NCI-H146 treated with DMSO at 0.1 percent for 48 hours (cell line): ENCODE measurements at regions not wholly inside any gene's neighbourhood (a gene's known extent, or its start where the extent isn't known, plus 50 kb on each side); places are given as distances from the start of the nearest gene placed in this dataset.
A peak's percentile ranks its signal among the peaks of the same experiment; 100 is the strongest.

Source experiments
- DNase-seq: peaks from one replicate; lab custom pipeline; 2025; ENCODE audit not compliant: unreplicated experiment; lab: John Stamatoyannopoulos, UW

DNA sequence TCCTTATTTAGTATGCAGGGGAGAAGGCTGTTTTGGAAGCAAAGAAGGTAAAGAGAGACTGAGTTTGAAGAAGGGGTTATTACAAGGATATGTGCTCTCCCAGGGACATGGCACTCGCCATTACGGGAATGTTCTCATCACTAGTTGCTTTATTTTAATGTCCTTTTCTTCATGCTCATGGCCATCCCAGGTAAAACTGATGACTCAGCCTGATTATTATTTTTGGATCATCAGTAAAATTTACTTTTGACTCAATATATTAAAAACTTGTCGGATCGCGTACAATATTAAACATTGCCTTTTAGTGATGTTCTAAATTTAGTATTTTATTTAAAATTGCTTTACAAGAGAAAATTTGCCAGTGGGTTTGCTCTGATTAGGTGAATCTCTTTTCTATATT, 414.7 kb downstream of the TLE4 start:
- DNase-seq = no peak

- no peak for DNase-seq
Measured at GRCh38 chr9:79985772-79986171, 414.0 kb downstream of the TLE4 start.

DNA sequence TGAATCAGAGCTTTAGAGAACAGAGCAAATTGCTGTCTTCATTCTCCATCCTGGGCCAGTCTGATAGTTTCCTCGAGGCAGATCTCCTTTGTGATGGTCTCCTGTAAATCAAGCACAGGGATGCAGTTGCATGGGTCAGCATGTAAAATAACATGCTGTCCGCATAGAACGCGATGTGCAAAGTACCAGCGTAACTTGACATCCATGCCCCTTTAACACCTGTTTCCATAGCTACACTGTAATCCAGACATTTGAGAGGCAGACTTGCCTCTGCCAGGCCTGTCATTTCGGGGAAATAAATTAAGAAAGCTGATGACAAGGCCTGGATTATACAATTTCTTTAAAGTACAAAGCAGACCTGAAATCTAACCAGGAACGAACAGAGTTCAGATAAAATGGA, 413.5 kb downstream of the TLE4 start:
- no peak for DNase-seq

- DNase-seq = no peak
Measured at GRCh38 chr9:79984429-79985067, 412.8 kb downstream of the TLE4 start.

DNA sequence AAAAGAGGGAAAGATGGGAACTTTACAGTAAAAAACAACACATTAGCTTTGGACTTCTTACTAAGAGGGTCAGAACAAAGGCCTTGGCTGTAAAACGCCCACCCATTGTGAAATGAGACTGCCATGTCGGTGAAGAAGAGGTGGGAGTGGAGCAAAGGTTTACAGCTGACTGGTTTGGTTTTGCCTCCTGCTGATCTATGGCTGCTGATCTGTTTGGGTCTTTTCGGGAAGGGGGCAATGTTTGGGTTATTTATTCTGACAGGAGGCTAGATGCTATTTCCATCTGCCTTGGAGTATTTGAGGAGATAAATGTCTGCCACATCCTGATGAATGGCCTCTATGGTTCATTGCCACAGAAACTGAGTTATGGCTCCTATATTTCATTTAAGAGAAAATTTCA, 408.7 kb downstream of the TLE4 start:
- no peak for DNase-seq

GRCh38 chr9:79977510-79978197, 405.9 kb downstream of the TLE4 start:
- DNase-seq = no peak

DNA sequence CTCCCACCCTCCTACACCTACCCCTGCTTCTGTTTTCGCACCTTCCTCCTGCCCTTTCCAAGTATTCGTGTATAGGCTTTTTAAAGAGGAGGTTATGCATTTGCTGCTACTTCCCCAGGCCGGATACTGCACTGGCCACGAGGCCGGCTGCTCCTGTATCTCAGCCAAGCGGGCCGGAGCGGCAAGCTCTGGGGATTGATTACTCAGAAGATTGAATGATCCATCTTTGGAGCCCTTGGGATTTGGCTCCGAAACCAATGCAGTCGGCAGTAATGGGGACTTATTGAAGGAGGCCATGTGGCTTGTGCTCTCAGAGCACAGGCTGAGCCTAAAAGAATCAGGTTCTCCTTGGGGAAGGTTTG, 405.3 kb downstream of the TLE4 start:
- DNase-seq = no peak

- peak; percentile 75 for DNase-seq
Measured at GRCh38 chr9:79976257-79977073, 404.7 kb downstream of the TLE4 start.

DNA sequence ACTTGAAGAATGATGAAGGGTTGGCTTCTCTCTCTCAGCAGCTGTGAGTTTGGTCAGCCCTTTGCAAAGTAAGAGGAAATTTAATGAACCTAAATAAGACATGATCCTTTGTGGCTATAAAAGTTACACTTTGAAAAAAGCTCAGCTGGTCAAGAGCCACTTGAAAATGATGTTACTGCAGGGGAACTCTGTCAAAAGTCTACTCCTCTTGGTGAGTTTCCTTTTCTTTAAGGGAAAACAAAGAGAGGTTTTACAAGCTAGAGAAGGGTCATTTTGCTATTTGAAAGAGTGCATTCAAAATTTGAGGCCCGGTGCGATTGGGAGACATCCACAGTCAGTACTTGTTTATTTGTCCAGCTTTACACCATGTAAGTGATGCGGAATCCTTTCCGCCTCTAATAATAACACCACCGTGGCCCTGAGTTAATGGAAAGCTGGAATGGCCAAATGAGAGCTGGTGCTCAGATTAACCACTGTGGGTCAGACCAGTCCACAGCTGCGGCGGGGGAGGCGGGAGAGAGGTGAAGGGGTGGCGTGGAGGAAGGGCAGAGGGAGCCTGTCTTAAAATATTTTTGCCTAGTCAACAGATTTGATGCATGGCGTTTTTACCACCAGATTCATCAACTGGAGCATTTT, 404.0 kb downstream of the TLE4 start:
- no peak for DNase-seq

- DNase-seq = no peak
Measured at GRCh38 chr9:79974806-79975422, 403.1 kb downstream of the TLE4 start.

GRCh38 chr9:79973627-79974026, 401.9 kb downstream of the TLE4 start:
- no peak for DNase-seq

DNA sequence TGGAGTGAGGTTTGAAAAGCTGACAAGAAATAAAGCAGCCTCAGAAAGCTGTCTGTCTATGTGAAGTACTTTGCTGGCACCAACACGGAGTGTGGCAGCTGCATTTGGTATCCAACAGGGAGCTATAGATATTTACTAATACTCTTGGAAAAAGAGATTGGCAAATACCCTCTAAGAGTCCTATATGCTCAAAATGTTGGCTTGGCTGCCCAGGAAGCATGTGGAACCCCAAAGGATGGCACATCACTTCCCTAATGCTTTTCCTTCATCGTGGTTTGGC, 398.3 kb downstream of the TLE4 start:
- no peak for DNase-seq

DNA sequence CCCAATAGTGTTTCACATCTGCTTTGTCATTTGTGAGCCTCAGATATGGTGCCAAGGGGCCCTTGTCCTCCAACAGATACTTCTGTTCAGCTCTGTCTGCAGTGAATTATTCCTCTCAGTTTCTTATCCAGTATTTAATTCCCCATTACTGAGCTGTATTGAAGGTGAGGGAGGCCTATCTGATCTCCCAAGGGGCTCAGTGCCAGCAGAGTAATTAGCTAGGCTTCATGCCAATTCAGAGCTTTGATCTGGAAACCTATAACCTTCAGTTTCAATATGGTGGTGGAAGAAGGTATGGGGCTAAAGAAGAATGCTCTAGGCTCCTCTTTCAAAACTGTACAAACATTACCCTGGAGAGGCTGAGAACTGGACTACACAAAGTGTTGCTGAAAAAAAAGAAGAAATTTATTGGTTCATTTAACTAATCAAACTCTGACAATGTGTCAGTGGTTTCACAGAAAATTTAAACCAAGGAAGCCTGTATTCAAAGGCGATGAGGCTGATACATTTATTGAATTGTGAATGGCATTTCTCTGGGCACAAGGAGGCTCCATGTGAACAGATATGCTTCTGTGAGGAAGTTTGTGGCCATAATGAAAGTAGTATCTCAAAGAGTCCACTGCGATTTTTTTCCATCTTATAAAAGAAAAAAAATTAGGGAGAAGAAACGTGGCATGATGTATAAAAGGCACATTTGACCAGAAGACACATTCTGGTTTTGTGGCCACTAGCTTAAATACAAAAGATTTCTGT, 397.8 kb downstream of the TLE4 start:
- DNase-seq = no peak

GRCh38 chr9:79968533-79968932, 396.8 kb downstream of the TLE4 start:
- no peak for DNase-seq

GRCh38 chr9:79962836-79963235, 391.1 kb downstream of the TLE4 start:
- no peak for DNase-seq

DNA sequence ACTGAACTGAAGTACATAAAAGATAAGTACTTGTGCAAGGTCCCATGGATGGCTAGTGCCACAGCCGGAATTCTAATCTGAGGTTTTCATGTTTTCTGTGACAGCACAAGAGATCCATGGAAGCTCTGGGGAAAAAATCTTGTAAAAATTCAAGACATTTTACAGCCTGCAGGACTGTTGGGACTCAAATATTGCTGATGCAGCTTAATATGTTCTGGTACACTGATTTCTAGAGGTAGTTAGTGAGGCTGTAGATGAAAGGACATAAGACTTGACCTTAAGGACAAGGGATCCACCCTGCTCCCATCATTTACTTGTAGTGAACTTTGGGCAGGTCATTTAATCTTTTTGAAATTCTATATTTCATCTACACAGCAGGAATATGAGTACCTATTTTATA, 390.4 kb downstream of the TLE4 start:
- no peak for DNase-seq

DNA sequence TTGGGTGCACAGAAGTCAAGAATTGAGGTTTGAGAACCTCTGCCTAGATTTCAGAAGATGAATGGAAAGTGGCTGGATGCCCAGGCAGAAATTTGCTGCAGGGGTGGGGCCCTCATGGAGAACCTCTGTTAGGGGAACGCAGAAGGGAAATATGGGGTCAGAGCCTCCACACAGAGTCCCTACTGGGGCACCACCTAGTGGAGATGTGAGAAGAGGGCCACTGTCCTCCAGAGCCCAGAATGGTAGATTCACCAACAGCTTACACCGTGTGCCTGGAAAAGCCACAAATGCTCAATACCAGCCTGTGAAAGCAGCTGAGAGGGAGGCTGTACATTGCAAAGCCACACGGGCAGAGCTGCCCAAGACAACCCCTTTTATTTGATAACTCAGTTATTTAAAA, 383.5 kb downstream of the TLE4 start:
- no peak for DNase-seq

- no peak for DNase-seq
Measured at GRCh38 chr9:79953908-79954307, 382.1 kb downstream of the TLE4 start.

DNA sequence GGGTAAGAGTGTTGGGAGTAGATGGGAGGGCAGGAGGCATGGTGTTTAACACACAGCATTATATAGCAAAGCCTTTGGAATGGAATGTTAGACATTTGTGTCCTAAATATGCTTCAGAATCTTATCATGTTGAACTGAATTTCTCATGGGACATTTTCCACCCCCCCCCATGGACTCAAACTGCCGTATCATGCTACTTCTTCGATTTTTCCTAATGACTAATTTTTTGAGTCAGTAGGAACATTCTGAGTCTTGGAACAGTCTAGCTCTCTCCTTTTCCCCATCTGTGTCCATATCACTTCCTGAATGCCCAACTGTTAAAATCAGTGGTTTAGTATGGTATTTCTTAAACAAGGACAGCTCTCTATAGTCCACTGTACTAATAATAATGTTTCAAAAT, 380.6 kb downstream of the TLE4 start:
- no peak for DNase-seq

DNA sequence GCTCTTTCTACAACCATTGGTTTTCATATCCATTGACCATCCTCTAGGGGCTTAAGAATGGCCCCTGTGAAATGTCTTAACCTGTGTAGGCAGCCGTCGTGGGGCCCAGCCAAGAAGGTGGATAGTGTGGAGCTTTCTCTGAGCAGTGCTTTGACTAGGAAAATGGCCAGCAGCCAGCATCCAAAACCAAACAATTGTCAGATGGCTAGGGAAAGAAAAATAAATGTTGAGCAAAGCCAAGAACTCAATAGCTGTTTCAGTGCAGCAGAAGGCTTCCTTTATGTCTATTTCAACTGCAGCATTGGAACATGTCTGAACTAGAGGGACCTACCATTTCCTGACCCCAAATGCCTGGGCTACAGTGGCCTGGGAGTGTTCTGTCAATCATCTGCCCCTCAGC, 374.9 kb downstream of the TLE4 start:
- no peak for DNase-seq

DNA sequence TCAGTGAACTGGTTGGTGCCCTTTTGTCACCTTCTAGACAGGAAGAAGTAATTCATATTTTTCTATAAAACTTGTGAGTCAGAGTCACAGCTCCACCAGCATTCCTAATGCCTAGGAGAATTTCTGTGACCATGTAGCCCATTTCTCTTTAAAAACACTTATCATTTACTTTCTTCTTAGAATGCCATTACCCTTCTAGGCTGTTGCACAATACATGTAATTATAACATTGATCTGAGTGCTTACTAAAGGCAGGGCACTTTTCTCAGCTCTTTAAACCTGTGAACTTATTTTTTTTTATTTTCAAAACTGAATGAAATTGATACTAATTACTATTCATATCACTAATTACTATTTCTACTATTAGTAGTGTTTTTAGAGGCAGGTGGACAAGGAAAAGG, 373.7 kb downstream of the TLE4 start:
- no peak for DNase-seq
